Small intestine (tissue), 7 donors: ENCODE measurements at regions not wholly inside any gene's neighbourhood (a gene's known extent, or its start where the extent isn't known, plus 50 kb on each side); places are given as distances from the start of the nearest gene placed in this dataset.

Source experiments
- DNase-seq, 2 donors: peaks; one replicate each; pipeline versions ENCODE4 v3.0.0 to v3.0.0-alpha.2; 2013
- FAIRE-seq: peaks from 2 replicates; lab custom pipeline; 2012; peaks lifted over from hg19 to GRCh38; lab: Jason Lieb, UNC
- H3K27ac ChIP-seq, 3 donors: one replicate each; pipeline ENCODE4 v1.5.1; 2013; ENCODE audit warnings: low read length in 2 of 3, mild to moderate bottlenecking in 2 of 3, control low read depth in 1 of 3, inconsistent platforms in 1 of 3, low read depth in 1 of 3, moderate library complexity in 1 of 3
- H3K27me3 ChIP-seq, 3 donors: one replicate each; pipeline ENCODE4 v1.6.1; 2013; ENCODE audit warnings: low read length in 3 of 3, inconsistent platforms in 1 of 3; ENCODE audit not compliant: control insufficient read depth in 3 of 3, insufficient read depth in 3 of 3
- H3K36me3 ChIP-seq, 3 donors: one replicate each; pipeline ENCODE4 v1.6.1; 2013; ENCODE audit warnings: low read length in 3 of 3, inconsistent platforms in 1 of 3, low read depth in 1 of 3, mild to moderate bottlenecking in 1 of 3, moderate library complexity in 1 of 3; ENCODE audit not compliant: control insufficient read depth in 3 of 3, insufficient read depth in 2 of 3
- H3K4me1 ChIP-seq, 3 donors: one replicate each; pipeline ENCODE4 v1.6.1; 2013; ENCODE audit warnings: low read length in 2 of 3, inconsistent platforms in 1 of 3, low read depth in 1 of 3, mild to moderate bottlenecking in 1 of 3, moderate library complexity in 1 of 3; ENCODE audit not compliant: control insufficient read depth in 3 of 3, insufficient read depth in 2 of 3
- H3K4me3 ChIP-seq, 3 donors: one replicate each; pipeline ENCODE4 v1.5.1; 2013; ENCODE audit warnings: low read length in 3 of 3, control low read depth in 1 of 3, inconsistent platforms in 1 of 3, low read depth in 1 of 3, mild to moderate bottlenecking in 1 of 3, moderate library complexity in 1 of 3
- H3K9me3 ChIP-seq, 2 donors: one replicate each; pipeline ENCODE4 v1.6.1; 2013; ENCODE audit warnings: low read depth in 1 of 2, low read length in 1 of 2; ENCODE audit not compliant: control insufficient read depth in 2 of 2, insufficient read depth in 1 of 2
- WGBS, 3 donors: extraction: QIAGEN DNeasy Blood & Tissue Kit; methylation state at CpG; one replicate each; pipeline ENCODE4 v1.1.7; 2013; 5-methylcytosine and 5-hydroxymethylcytosine counted together
- donor health status: healthy with polysubstance abuse.
- donor health status: control.
- donor health status: control.
- donor health status: Bipolar disorder and iron deficiency.
- donor health status: healthy.

DNA sequence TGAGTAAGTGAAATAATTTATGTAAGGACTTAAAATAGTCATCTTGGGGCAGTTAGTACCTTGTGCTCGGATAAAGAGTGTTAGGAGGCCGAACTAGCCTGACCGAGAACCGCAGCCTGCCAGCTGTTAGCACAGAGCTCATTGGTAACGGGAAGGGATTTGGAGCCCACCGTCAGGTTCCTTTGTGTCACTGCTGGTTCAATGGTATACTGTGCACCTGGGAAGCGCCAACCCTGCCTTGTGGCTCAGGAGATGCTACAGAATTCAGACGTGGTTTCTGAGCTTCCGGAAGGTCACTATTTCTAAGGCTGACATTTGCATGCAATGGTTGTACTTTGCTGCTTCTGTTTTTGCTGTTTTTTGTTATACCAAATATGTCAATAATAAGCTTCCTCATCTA is 403.5 kb downstream of the CADM1 start:
- 89 to 92% (median 89%) methylated on average over 9 of the region's 9 CpGs for WGBS, 3 donors
- no peaks in the 10 kb centered on the region for H3K27me3 ChIP-seq
- no peak for DNase-seq
- no peak overlapping the region for H3K4me3 ChIP-seq
- no peaks in the 10 kb centered on the region for H3K9me3 ChIP-seq
- H3K27ac ChIP-seq: no peak overlapping the region
- no peaks in the 10 kb centered on the region for H3K4me1 ChIP-seq
- H3K36me3 ChIP-seq: no peaks in the 10 kb centered on the region
- FAIRE-seq: no peak

DNA sequence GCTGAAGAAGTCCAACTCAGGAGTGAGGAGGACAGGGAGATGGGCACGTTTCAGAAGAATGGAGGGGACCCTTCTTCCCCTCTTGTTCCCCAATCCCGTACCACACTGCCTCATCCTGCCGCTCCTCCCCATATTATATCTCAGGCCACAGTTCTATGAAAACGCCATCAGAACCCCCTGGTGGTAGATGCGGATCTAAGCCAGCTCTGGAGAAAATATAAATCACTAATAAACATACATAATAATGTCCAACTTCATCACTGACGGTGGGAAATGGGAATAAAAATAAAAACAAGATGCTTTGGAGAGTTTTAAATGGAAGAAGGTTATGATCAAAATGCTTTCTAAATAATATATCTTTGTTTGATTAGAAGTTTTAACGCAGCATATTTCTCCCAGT is 400.3 kb downstream of the CADM1 start:
- Histone ChIP-seq H3K4me1 (no peaks in the 10 kb centered on the region), H3K27ac (no peak overlapping the region), H3K27me3 (no peaks in the 10 kb centered on the region), H3K4me3 (no peak overlapping the region), H3K9me3 (no peaks in the 10 kb centered on the region), H3K36me3 (no peaks in the 10 kb centered on the region)
- WGBS, 3 donors: 74 to 78% (median 76%) methylated on average over 7 of the region's 7 CpGs
- DNase-seq (no peak), FAIRE-seq (no peak)

DNA sequence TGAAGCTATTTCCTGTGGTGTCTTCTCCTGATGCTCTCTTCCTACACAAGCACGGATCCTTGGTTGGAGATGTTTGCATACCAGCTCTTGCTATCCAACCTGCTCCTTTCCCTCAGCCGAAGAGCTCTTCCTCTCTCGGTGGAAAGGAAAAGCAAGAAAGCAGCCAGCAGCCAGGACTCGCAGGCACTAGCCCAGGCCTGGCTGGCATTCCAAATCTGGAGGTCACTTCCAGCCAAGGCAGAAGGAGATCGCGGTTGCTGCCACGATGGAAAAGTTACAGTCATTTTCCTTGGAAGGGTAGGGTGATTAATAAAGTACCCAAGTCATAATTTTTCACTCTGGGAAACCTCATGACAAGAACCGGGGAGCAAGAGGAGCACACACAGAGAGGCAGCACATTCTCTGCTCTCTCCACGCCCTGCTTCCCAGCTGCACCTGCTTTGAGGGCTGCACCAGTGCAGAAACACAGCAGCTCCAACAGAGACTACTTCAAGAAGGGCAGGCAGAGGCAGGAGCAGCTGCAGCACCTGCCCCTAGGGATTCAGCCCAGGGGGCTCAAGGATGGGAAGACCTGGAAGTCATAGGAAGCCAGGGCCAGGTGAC is 399.3 kb downstream of the CADM1 start:
- H3K27me3 ChIP-seq: no peaks in the 10 kb centered on the region
- no peak for DNase-seq
- 71 to 79% (median 75%) methylated on average over 9 of the region's 9 CpGs for WGBS, 3 donors
- no peaks in the 10 kb centered on the region for H3K4me1 ChIP-seq
- no peak overlapping the region for H3K27ac ChIP-seq
- no peak overlapping the region for H3K4me3 ChIP-seq
- no peaks in the 10 kb centered on the region for H3K9me3 ChIP-seq
- no peak for FAIRE-seq
- no peaks in the 10 kb centered on the region for H3K36me3 ChIP-seq

DNA sequence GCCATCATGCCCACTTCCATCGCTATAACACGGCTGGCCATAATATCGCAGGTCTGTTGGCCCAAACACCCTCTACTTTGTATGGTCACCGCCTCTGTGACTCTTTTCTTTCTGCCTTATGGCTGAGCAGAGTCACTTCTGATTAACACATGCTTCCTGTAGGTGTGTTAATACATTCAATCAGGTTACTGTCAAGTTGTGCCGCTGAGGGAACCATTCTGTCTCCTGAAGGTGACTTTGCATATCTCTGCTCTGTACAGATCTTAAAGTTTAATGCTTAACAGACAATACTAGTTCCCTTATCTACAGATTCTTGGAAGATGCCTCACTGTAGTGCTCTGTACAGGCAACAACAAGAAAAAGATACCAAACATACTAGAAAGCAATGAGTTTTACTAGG is 393.1 kb downstream of the CADM1 start:
- Histone ChIP-seq H3K36me3 (no peaks in the 10 kb centered on the region), H3K27me3 (no peaks in the 10 kb centered on the region), H3K9me3 (no peaks in the 10 kb centered on the region), H3K4me1 (no peaks in the 10 kb centered on the region), H3K27ac (no peak overlapping the region), H3K4me3 (no peak overlapping the region)
- 88 to 92% (median 89%) methylated on average over 5 of the region's 5 CpGs for WGBS, 3 donors
- FAIRE-seq: no peak
- no peak for DNase-seq

DNA sequence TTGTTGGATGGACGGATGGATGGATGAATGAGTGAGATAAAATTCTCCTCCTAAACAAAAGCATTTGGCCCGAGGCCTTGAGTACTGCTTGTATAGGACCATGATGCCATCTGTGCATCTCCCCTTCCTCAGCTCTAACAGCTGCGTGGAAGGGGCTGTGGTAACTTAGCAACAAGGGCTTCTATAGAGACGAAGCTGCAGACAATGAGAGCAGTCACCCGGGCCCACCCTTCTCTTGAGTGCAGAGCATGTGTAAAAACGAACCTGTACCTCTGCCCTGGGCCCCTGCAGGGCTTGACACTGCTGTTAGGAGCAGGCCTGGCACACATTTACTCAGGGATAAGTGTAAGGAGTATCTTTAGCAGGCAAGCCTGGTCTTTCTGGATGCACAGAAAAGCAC is 391.5 kb downstream of the CADM1 start:
- Histone ChIP-seq H3K27ac (no peak overlapping the region), H3K4me1 (no peaks in the 10 kb centered on the region), H3K36me3 (no peaks in the 10 kb centered on the region), H3K27me3 (no peaks in the 10 kb centered on the region), H3K9me3 (no peaks in the 10 kb centered on the region), H3K4me3 (no peak overlapping the region)
- WGBS, 3 donors: 60 to 67% (median 60%) methylated on average over 6 of the region's 6 CpGs
- DNase-seq (no peak), FAIRE-seq (no peak)

DNA sequence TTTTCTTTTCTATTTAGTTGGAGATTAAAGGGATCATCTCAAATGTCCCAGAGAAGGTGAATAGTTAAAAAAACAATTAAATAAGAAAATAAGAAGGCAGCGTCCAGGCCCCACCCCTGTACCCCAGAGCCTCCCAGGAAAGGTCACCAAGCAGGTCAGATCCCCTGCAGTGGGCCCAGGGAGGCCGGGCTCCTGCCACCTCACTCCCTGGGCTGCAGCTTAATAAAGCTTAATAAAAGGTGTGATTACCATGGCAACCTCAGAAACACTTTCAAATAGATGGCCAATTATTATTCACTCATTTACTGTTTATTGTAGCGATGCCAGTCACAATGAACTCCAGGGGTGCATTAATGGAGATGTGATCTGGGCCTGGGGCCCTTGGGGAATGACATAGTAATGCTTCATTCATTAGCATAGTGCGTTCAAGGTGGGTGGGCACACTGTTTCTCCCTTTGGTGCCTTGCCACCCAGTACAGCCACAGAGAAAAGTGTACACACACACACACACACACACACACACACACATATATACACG is 386.2 kb downstream of the CADM1 start:
- H3K4me3 ChIP-seq: no peak overlapping the region
- H3K9me3 ChIP-seq: no peaks in the 10 kb centered on the region
- FAIRE-seq: no peak
- no peaks in the 10 kb centered on the region for H3K27me3 ChIP-seq
- H3K27ac ChIP-seq: no peak overlapping the region
- 47 to 55% (median 50%) methylated on average over 5 of the region's 5 CpGs for WGBS, 3 donors
- DNase-seq: no peak
- no peaks in the 10 kb centered on the region for H3K36me3 ChIP-seq
- H3K4me1 ChIP-seq: no peaks in the 10 kb centered on the region

DNA sequence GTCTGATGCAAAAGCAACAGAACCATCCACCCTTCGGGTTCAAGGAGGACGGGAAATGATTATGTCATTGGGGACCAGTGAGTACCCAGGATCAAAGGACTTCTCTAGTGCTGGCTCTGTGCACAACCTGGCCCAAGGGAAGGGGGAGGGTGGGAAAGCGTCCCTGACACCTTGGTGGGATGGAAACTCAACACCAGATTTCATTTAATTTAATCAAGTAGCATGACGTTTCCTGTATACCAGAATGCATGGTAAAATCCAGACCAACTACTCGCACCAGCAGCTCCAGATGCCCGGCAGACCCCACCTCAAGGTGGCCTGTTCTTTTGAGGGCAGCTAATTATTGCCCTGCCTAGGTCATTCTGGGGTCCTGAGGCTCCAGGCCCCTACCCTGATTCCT is 385.1 kb downstream of the CADM1 start:
- H3K9me3 ChIP-seq: no peaks in the 10 kb centered on the region
- FAIRE-seq (no peak), DNase-seq (no peak)
- no peak overlapping the region for H3K4me3 ChIP-seq
- H3K27me3 ChIP-seq: no peaks in the 10 kb centered on the region
- no peak overlapping the region for H3K27ac ChIP-seq
- no peaks in the 10 kb centered on the region for H3K36me3 ChIP-seq
- WGBS, 3 donors: 75 to 78% (median 77%) methylated on average over 6 of the region's 6 CpGs
- no peaks in the 10 kb centered on the region for H3K4me1 ChIP-seq
